GM23338 (cell line): ENCODE measurements at regions not wholly inside any gene's neighbourhood (a gene's known extent, or its start where the extent isn't known, plus 50 kb on each side); places are given as distances from the start of the nearest gene placed in this dataset.

ENCODE experiments used
- ATAC-seq: fragments of 200-7000 bp; cut with Tn5 transposase; 3 replicates; pipeline ENCODE4 v1.9.1; 2020
- DNase-seq: peaks from one replicate; pipeline ENCODE4 v3.0.0-alpha.2; 2015; ENCODE audit warnings: low spot score
- H2AFZ ChIP-seq: fragments of 200-600 bp; sonication (generic); 2 replicates; pipeline ENCODE4 v1.8.0; 2016; ENCODE audit warnings: antibody characterized with exemption, mild to moderate bottlenecking, moderate library complexity
- H3F3A ChIP-seq: fragments of 200-600 bp; sonication (generic); replicated peaks from 2 replicates; pipeline ENCODE4 v1.8.0; 2017; ENCODE audit warnings: antibody characterized with exemption, mixed run types, low read depth
- H3K27ac ChIP-seq: fragments of 200-600 bp; sonication (generic); 2 replicates; pipeline ENCODE4 v1.6.1; 2016; ENCODE audit warnings: low read depth
- H3K27me3 ChIP-seq: fragments of 200-600 bp; sonication (generic); 2 replicates; pipeline ENCODE4 v1.8.0; 2016; ENCODE audit warnings: mild to moderate bottlenecking, mixed run types, moderate library complexity; ENCODE audit not compliant: insufficient read depth
- H3K36me3 ChIP-seq: fragments of 200-600 bp; sonication (generic); 2 replicates; pipeline ENCODE4 v1.8.0; 2016; ENCODE audit warnings: mild to moderate bottlenecking; ENCODE audit not compliant: insufficient read depth
- H3K4me1 ChIP-seq: fragments of 200-600 bp; sonication (generic); 2 replicates; pipeline ENCODE4 v1.8.0; 2016; ENCODE audit warnings: mild to moderate bottlenecking, moderate library complexity; ENCODE audit not compliant: insufficient read depth
- H3K4me2 ChIP-seq: fragments of 200-600 bp; sonication (generic); 2 replicates; pipeline ENCODE4 v1.7.1; 2017; ENCODE audit warnings: mixed run types
- H3K4me3 ChIP-seq: fragments of 200-600 bp; sonication (generic); 2 replicates; pipeline ENCODE4 v1.6.1; 2016; ENCODE audit warnings: mixed run types
- H3K79me2 ChIP-seq: fragments of 200-600 bp; sonication (generic); replicated peaks from 2 replicates; pipeline ENCODE4 v1.8.0; 2017; ENCODE audit warnings: mild to moderate bottlenecking; ENCODE audit not compliant: insufficient read depth
- H3K9me2 ChIP-seq: fragments of 200-600 bp; sonication (generic); 2 replicates; pipeline ENCODE4 v1.8.0; 2017; ENCODE audit not compliant: insufficient read depth
- H4K20me1 ChIP-seq: fragments of 200-600 bp; sonication (generic); replicated peaks from 2 replicates; pipeline ENCODE4 v1.8.0; 2017; ENCODE audit warnings: mild to moderate bottlenecking; ENCODE audit not compliant: insufficient read depth
- H3K27ac Mint-ChIP-seq: 2 replicates; pipeline ENCODE4 v1.8.0; 2020; ENCODE audit warnings: inconsistent platforms, mild to moderate bottlenecking, moderate library complexity, mixed read lengths
- H3K27me3 Mint-ChIP-seq: 3 replicates; pipeline ENCODE4 v1.8.0; 2022; ENCODE audit warnings: low read depth, mild to moderate bottlenecking, moderate library complexity, mixed read lengths, inconsistent platforms; ENCODE audit not compliant: insufficient read depth, poor library complexity
- H3K36me3 Mint-ChIP-seq: 3 replicates; pipeline ENCODE4 v1.8.0; 2021; ENCODE audit warnings: low read depth, mild to moderate bottlenecking, inconsistent platforms, moderate library complexity, mixed read lengths
- H3K4me1 Mint-ChIP-seq: 3 replicates; pipeline ENCODE4 v1.8.0; 2020; ENCODE audit warnings: mild to moderate bottlenecking, inconsistent platforms, mixed read lengths
- H3K4me3 Mint-ChIP-seq: 3 replicates; pipeline ENCODE4 v1.8.0; 2021; ENCODE audit warnings: moderate library complexity, mild to moderate bottlenecking, inconsistent platforms, mixed read lengths
- H3K9me3 Mint-ChIP-seq: 3 replicates; pipeline ENCODE4 v1.8.0; 2020; ENCODE audit warnings: moderate library complexity, mild to moderate bottlenecking, inconsistent platforms, mixed read lengths
- CREB1 ChIP-seq: fragments of 250-450 bp; sonication (Bioruptor Pico); IDR thresholded peaks from 2 replicates; pipeline ENCODE4 v1.5.0; 2020; ENCODE audit warnings: low read depth, mild to moderate bottlenecking, moderate library complexity
- JUNB ChIP-seq: IDR thresholded peaks from one replicate; pipeline ENCODE4 v1.6.1; 2016; ENCODE audit warnings: antibody characterized with exemption; ENCODE audit not compliant: unreplicated experiment
- POLR2AphosphoS5 ChIP-seq: IDR thresholded peaks from 2 replicates; pipeline ENCODE4 v1.6.1; 2016; ENCODE audit warnings: antibody characterized with exemption, low read depth
- ZNF114 ChIP-seq: fragments of 250-450 bp; sonication (Bioruptor Pico); IDR thresholded peaks from 2 replicates; pipeline ENCODE4 v1.5.0; 2020; ENCODE audit warnings: mild to moderate bottlenecking, moderate library complexity
- TF ChIP-seq, protein P1 (sequence below): IDR thresholded peaks from 2 replicates; pipeline ENCODE4 v1.6.1; 2016; ENCODE audit warnings: antibody characterized with exemption
- TF ChIP-seq, protein P2 (sequence below): fragments of 250-450 bp; sonication (Bioruptor Pico); IDR thresholded peaks from 2 replicates; pipeline ENCODE4 v1.5.0; 2020; ENCODE audit warnings: mild to moderate bottlenecking, moderate library complexity

DNA sequence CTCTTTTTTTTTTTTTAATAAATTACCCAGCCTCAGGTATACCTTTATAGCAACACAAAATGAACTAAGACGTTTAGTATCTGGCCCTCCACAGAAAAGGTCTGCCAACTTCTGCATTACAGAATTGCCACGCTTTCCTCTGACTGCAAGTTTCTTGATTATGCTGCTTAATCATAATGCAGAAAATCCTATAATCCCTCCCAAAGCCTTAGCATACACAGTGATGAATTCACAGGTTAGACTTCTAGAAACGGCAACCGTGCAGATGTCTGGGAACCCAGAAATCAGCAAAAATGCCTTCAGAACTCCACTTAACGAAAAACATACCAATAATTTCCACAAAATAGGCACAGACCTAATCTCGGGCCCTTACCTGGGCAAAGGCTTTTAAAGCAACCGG is 144.7 kb upstream of the FRMD4B start:
- no peak overlapping the region for H3K4me2 ChIP-seq
- no peak overlapping the region for H3K4me3 Mint-ChIP-seq
- no peaks in the 10 kb centered on the region for H3K4me1 ChIP-seq
- no peaks in the 10 kb centered on the region for H3K36me3 ChIP-seq
- H3K4me1 Mint-ChIP-seq = peaks cover 6% of the 10 kb centered on the region; the same call in 2 of the 3 replicates
- no peak for DNase-seq
- H3K27me3 ChIP-seq = no peaks in the 10 kb centered on the region
- H3F3A ChIP-seq = no peaks in the 10 kb centered on the region
- ATAC-seq = no peak
- no peaks in the 10 kb centered on the region for H3K27me3 Mint-ChIP-seq
- no peaks in the 10 kb centered on the region for H3K79me2 ChIP-seq
- no peaks in the 10 kb centered on the region for H3K36me3 Mint-ChIP-seq
- 0 out of 2 replicates have a peak, but pooled peaks cover 2% of the 10 kb centered on the region for H4K20me1 ChIP-seq
- no peak overlapping the region for H3K27ac ChIP-seq
- H3K27ac Mint-ChIP-seq = no peak overlapping the region
- no peaks in the 10 kb centered on the region for H3K9me3 Mint-ChIP-seq
- TF ChIP-seq POLR2AphosphoS5 = no peak
- TF ChIP-seq, protein P1, sequence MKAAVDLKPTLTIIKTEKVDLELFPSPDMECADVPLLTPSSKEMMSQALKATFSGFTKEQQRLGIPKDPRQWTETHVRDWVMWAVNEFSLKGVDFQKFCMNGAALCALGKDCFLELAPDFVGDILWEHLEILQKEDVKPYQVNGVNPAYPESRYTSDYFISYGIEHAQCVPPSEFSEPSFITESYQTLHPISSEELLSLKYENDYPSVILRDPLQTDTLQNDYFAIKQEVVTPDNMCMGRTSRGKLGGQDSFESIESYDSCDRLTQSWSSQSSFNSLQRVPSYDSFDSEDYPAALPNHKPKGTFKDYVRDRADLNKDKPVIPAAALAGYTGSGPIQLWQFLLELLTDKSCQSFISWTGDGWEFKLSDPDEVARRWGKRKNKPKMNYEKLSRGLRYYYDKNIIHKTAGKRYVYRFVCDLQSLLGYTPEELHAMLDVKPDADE = no peak
- TF ChIP-seq, protein P2, sequence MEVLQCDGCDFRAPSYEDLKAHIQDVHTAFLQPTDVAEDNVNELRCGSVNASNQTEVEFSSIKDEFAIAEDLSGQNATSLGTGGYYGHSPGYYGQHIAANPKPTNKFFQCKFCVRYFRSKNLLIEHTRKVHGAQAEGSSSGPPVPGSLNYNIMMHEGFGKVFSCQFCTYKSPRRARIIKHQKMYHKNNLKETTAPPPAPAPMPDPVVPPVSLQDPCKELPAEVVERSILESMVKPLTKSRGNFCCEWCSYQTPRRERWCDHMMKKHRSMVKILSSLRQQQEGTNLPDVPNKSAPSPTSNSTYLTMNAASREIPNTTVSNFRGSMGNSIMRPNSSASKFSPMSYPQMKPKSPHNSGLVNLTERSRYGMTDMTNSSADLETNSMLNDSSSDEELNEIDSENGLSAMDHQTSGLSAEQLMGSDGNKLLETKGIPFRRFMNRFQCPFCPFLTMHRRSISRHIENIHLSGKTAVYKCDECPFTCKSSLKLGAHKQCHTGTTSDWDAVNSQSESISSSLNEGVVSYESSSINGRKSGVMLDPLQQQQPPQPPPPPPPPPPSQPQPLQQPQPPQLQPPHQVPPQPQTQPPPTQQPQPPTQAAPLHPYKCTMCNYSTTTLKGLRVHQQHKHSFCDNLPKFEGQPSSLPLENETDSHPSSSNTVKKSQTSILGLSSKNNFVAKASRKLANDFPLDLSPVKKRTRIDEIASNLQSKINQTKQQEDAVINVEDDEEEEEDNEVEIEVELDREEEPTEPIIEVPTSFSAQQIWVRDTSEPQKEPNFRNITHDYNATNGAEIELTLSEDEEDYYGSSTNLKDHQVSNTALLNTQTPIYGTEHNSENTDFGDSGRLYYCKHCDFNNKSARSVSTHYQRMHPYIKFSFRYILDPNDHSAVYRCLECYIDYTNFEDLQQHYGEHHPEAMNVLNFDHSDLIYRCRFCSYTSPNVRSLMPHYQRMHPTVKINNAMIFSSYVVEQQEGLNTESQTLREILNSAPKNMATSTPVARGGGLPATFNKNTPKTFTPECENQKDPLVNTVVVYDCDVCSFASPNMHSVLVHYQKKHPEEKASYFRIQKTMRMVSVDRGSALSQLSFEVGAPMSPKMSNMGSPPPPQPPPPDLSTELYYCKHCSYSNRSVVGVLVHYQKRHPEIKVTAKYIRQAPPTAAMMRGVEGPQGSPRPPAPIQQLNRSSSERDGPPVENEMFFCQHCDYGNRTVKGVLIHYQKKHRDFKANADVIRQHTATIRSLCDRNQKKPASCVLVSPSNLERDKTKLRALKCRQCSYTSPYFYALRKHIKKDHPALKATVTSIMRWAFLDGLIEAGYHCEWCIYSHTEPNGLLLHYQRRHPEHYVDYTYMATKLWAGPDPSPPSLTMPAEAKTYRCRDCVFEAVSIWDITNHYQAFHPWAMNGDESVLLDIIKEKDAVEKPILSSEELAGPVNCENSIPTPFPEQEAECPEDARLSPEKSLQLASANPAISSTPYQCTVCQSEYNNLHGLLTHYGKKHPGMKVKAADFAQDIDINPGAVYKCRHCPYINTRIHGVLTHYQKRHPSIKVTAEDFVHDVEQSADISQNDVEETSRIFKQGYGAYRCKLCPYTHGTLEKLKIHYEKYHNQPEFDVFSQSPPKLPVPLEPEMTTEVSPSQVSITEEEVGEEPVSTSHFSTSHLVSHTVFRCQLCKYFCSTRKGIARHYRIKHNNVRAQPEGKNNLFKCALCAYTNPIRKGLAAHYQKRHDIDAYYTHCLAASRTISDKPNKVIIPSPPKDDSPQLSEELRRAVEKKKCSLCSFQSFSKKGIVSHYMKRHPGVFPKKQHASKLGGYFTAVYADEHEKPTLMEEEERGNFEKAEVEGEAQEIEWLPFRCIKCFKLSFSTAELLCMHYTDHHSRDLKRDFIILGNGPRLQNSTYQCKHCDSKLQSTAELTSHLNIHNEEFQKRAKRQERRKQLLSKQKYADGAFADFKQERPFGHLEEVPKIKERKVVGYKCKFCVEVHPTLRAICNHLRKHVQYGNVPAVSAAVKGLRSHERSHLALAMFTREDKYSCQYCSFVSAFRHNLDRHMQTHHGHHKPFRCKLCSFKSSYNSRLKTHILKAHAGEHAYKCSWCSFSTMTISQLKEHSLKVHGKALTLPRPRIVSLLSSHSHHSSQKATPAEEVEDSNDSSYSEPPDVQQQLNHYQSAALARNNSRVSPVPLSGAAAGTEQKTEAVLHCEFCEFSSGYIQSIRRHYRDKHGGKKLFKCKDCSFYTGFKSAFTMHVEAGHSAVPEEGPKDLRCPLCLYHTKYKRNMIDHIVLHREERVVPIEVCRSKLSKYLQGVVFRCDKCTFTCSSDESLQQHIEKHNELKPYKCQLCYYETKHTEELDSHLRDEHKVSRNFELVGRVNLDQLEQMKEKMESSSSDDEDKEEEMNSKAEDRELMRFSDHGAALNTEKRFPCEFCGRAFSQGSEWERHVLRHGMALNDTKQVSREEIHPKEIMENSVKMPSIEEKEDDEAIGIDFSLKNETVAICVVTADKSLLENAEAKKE = no peak
- no peak for TF ChIP-seq ZNF114 (CRISPR knock-in tag)
- no peak for TF ChIP-seq CREB1 (CRISPR knock-in tag)
- TF ChIP-seq JUNB = no peak
- no peaks in the 10 kb centered on the region for H3K9me2 ChIP-seq
- no peak overlapping the region for H2AFZ ChIP-seq
- no peak overlapping the region for H3K4me3 ChIP-seq
